ENCODE measurements at regions not wholly inside any gene's neighbourhood (a gene's known extent, or its start where the extent isn't known, plus 50 kb on each side); places are given as distances from the start of the nearest gene placed in this dataset.

GRCh38 chr11:107136892-107137291 lies 118.6 kb upstream of the GUCY1A2 start:
- TF ChIP-seq EZH2 (IDR thresholded peaks at IDR 0.05) = no peak
- no peak for TF ChIP-seq POLR2AphosphoS5 (IDR thresholded peaks at IDR 0.05; ENCODE audit: borderline replicate concordance, low read depth, low read length)

Data from SK-N-MC (cell line).